ENCODE measurements at regions not wholly inside any gene's neighbourhood (a gene's known extent, or its start where the extent isn't known, plus 50 kb on each side); places are given as distances from the start of the nearest gene placed in this dataset.

DNA sequence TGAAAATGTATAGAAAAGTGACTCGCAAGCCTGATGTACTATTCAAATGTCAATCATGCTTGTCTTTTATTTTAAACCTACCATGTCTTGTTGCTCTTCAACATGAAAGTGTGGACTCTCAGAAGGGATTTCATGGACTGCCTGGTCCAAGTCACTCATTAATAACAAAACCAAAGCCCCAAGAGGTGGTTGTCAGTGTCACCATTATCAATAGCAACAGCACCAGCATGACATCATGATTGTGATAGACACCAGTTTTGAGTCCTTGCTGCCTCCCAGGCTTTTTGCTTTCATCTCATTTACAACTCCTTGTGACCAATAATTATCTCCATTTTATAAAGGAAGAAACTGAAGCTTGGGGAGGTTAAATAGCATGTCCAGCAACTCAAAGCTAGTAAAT lies 112.0 kb upstream of the TMPO start:
- TF ChIP-seq, protein P1, sequence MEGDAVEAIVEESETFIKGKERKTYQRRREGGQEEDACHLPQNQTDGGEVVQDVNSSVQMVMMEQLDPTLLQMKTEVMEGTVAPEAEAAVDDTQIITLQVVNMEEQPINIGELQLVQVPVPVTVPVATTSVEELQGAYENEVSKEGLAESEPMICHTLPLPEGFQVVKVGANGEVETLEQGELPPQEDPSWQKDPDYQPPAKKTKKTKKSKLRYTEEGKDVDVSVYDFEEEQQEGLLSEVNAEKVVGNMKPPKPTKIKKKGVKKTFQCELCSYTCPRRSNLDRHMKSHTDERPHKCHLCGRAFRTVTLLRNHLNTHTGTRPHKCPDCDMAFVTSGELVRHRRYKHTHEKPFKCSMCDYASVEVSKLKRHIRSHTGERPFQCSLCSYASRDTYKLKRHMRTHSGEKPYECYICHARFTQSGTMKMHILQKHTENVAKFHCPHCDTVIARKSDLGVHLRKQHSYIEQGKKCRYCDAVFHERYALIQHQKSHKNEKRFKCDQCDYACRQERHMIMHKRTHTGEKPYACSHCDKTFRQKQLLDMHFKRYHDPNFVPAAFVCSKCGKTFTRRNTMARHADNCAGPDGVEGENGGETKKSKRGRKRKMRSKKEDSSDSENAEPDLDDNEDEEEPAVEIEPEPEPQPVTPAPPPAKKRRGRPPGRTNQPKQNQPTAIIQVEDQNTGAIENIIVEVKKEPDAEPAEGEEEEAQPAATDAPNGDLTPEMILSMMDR (IDR thresholded peaks at IDR 0.05; ENCODE audit: insufficient read depth, low read length, poor library complexity, severe bottlenecking): no peak
- H3K36me3 ChIP-seq (ENCODE audit: control insufficient read depth, insufficient read depth, low read length): no peaks in the 10 kb centered on the region
- no peak for DNase-seq (ENCODE audit: extremely low read depth, insufficient read length)
- no peak overlapping the region for H3K4me3 ChIP-seq (replicated peaks; ENCODE audit: low read depth, low read length)
- H3K27me3 ChIP-seq (replicated peaks; ENCODE audit: control insufficient read depth, insufficient read depth, low read length): no peaks in the 10 kb centered on the region

DNA sequence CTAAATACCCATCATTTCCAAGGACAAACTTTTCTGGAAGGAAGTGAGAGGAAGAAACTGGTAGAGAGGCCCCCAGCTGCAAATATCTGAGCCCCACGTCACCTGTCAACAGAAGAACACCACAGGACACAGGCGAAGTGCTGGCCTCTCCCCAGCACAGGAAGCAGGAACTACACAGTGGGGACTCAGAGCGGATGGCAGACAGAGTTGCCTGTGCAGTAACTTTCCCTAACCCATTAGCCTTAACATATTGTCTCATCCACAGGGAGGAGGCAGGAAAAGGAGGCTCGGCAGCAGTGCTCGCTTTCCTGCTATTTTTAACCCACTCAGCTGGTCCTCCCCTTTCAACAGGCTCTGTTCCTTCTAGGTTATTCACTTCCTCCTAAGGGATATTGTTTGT lies 111.5 kb upstream of the TMPO start:
- TF ChIP-seq, protein P1 (IDR thresholded peaks at IDR 0.05; ENCODE audit: insufficient read depth, low read length, poor library complexity, severe bottlenecking): no peak
- Histone ChIP-seq H3K36me3 (ENCODE audit: control insufficient read depth, insufficient read depth, low read length) (no peaks in the 10 kb centered on the region), H3K4me3 (replicated peaks; ENCODE audit: low read depth, low read length) (no peak overlapping the region), H3K27me3 (replicated peaks; ENCODE audit: control insufficient read depth, insufficient read depth, low read length) (no peaks in the 10 kb centered on the region)
- no peak for DNase-seq (ENCODE audit: extremely low read depth, insufficient read length)

DNA sequence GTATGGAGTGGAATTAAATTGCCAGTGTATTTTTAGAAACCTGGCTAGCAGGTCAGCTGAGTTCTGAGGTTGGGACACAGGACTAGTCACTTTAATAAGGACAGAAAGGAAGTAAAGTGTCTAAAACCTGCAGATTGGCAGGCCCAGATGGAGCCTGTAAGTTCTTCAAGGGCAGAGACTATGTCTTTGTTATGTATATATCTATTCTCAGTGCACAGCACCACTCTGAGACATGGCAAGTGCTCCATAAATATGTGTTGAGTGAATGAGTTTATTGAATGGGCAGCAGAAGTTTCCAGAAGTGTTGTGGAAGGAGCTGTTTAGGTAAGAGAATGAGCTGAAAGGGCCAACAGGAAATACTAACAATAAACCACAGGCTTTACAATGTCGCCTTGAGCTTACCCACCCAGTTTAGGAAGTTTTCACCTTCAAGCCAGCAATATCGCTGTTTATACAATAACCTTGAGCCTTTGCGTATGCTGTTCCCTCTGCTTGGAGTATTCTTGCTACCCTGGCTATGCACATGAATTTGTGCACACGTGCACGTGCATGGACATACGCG lies 109.5 kb upstream of the TMPO start:
- Histone ChIP-seq H3K27me3 (replicated peaks; ENCODE audit: control insufficient read depth, insufficient read depth, low read length) (no peaks in the 10 kb centered on the region), H3K36me3 (ENCODE audit: control insufficient read depth, insufficient read depth, low read length) (no peaks in the 10 kb centered on the region), H3K4me3 (replicated peaks; ENCODE audit: low read depth, low read length) (no peak overlapping the region)
- TF ChIP-seq, protein P1 (IDR thresholded peaks at IDR 0.05; ENCODE audit: insufficient read depth, low read length, poor library complexity, severe bottlenecking): no peak
- DNase-seq (ENCODE audit: extremely low read depth, insufficient read length): no peak

DNA sequence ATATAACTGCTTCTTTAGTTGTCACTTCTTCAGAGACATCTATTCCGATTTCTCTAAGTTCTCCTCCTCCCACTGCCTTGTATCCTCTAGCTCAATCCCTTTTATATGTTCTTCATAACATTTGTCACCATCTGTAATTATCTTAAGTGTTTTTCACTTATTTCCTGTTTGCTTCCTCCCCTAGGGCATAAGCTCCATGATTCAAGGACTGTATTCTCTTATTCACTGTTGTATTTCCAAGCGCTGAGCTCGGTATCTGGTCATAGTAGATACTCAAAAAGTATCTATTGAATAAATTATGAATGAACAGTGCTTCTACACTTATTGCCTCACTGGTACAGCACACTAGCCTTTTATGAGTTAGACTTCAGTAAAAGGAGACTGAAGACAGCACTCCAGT lies 109.0 kb upstream of the TMPO start:
- Histone ChIP-seq H3K36me3 (ENCODE audit: control insufficient read depth, insufficient read depth, low read length) (no peaks in the 10 kb centered on the region), H3K27me3 (replicated peaks; ENCODE audit: control insufficient read depth, insufficient read depth, low read length) (no peaks in the 10 kb centered on the region; the same call in 1 of the 2 replicates), H3K4me3 (replicated peaks; ENCODE audit: low read depth, low read length) (no peak overlapping the region)
- TF ChIP-seq, protein P1 (IDR thresholded peaks at IDR 0.05; ENCODE audit: insufficient read depth, low read length, poor library complexity, severe bottlenecking): no peak
- no peak for DNase-seq (ENCODE audit: extremely low read depth, insufficient read length)

DNA sequence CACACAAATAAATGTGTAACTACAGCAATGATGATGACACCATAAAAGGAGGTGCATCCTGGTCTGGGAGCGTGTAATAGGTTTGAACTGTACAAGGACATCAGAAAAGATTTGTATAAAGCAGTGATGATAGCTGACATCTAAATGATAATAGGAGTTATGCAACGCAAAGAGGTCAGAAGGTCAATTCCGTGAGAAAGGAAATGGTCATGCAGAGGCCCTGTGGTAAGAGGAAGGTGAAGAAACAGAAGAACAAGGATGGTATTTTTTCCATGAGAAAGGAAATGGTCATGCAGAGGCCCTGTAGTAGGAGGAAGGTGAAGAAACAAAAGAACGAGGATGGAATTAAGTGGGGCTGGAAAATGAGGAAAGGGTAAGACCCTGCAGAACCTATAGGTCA lies 106.7 kb upstream of the TMPO start:
- Histone ChIP-seq H3K27me3 (replicated peaks; ENCODE audit: control insufficient read depth, insufficient read depth, low read length) (no peaks in the 10 kb centered on the region; the same call in 1 of the 2 replicates), H3K36me3 (ENCODE audit: control insufficient read depth, insufficient read depth, low read length) (no peaks in the 10 kb centered on the region), H3K4me3 (replicated peaks; ENCODE audit: low read depth, low read length) (no peak overlapping the region)
- TF ChIP-seq, protein P1 (IDR thresholded peaks at IDR 0.05; ENCODE audit: insufficient read depth, low read length, poor library complexity, severe bottlenecking): no peak
- no peak for DNase-seq (ENCODE audit: extremely low read depth, insufficient read length)

DNA sequence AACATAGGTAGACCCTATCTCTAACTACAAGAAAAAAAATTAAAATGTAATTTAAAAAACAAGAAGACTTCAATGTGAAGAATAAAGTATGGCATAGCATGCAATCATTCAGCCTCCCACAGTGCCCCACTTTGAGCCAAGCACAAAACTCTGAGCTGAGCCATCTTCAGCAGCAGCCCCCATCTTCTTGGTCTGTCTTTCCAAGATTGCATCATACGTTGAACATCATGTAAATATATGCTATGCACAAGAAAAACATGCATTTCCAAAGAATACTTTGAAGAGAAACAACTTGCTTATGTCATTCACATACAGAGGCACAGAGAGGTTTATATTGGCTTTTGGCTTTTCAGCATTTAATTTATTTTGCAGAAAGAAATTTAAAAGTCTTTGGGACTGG lies 105.8 kb upstream of the TMPO start:
- Histone ChIP-seq H3K4me3 (replicated peaks; ENCODE audit: low read depth, low read length) (no peak overlapping the region), H3K27me3 (replicated peaks; ENCODE audit: control insufficient read depth, insufficient read depth, low read length) (no peaks in the 10 kb centered on the region; the same call in 1 of the 2 replicates), H3K36me3 (ENCODE audit: control insufficient read depth, insufficient read depth, low read length) (no peaks in the 10 kb centered on the region)
- TF ChIP-seq, protein P1 (IDR thresholded peaks at IDR 0.05; ENCODE audit: insufficient read depth, low read length, poor library complexity, severe bottlenecking): no peak
- no peak for DNase-seq (ENCODE audit: extremely low read depth, insufficient read length)
